ENCODE measurements at regions not wholly inside any gene's neighbourhood (a gene's known extent, or its start where the extent isn't known, plus 50 kb on each side); places are given as distances from the start of the nearest gene placed in this dataset.
A peak's percentile ranks its signal among the peaks of the same experiment; 100 is the strongest.

DNA sequence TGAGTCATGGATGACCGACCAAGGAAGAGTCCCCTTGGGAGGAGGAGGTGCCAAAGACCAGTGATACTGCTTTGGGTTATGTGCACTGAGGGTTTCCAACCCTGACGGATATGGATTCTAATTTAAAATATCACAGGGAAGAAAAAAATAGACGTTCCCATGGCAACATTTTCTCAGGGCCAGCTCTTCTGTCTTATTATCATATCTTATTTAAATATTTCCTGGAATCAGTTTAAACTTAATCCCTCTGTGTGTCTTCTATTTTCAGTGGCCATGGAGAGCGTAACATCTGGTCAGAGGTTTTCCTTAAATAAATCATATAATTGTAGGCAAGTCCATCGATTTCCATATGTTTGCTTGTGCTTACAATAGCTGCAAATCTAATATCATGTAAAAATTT lies 205.4 kb upstream of the FMN2 start:
- TF ChIP-seq EP300 (IDR thresholded peaks at IDR 0.05) = no peak
- Histone ChIP-seq H3K27ac (no peak overlapping the region), H3K27me3 (no peaks in the 10 kb centered on the region), H3K36me3 (no peaks in the 10 kb centered on the region), H3K9me3 (no peaks in the 10 kb centered on the region), H3K4me3 (no peak overlapping the region), H3K4me1 (ENCODE audit: insufficient read depth) (peaks cover 14% of the 10 kb centered on the region)
- WGBS, 3 donors = 79 to 81% (median 81%) methylated on average over 5 of the region's 5 CpGs
- intact Hi-C loops (cut with DNase I) = no loop called here
- no peak for DNase-seq

DNA sequence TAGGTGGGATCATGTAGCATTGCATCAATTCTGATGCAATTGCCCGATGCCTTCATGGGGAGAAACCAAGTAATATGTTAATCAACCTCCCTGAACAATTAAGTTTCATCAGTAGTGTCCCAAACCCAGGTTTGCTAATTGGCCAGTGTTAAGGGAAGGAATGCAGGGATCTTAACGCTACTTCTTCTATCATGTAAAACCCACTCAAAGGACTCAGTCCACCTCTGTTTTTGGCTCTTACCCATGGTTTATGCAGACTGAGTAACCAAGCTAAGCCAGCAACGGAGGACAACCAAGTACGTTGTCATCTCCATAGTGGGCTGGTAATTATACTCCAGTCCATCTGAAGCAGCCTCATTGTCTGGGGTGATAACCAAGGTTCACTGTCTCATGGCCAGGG lies 203.0 kb upstream of the FMN2 start:
- WGBS, 3 donors = 71 to 85% (median 82%) methylated on average over 4 of the region's 4 CpGs
- intact Hi-C loops (cut with DNase I) = no loop called here

DNA sequence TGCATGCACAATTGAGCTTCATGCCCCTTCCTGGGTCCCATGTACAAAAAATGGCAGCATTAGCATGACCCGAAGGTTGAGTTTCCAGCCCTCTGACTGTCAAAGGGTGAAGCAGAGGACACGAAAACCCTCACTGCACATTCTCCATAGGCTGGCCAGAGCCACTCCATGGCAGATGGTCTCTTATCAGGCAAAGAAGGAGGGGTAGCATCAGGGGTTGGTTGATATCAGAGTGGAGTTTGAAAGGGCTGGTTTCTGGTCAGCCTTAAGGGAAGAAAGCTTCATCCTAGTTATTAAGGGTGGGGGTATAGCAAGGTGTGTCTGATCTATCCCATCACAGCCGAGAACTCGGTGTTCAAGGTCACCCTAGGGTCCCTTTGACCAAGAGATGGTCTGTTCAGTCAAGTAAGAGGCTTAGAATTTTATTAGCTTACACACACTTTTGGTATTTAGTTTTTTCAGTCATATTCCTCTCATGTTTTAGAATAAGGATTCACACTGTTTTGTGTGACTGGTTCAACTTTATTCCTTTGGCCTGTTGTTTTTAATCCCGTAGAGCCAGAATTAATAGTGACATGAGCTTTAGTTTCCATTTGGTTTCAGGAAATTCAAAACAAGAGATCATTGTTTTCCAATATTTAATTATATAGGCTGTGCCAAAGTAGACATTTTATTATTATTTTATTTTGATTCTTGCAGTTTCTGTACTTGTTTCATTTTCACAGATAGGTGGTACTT lies 199.9 kb upstream of the FMN2 start:
- intact Hi-C loops (cut with DNase I) = loop anchor here in 1 of 4 donors (10.0 kb wide), 1 partner anchor 487 kb away; no protein-coding TSS in a partner anchor
- no peaks in the 10 kb centered on the region for H3K27me3 ChIP-seq
- WGBS, 3 donors = 57 to 64% (median 58%) methylated on average over 5 of the region's 5 CpGs
- H3K9me3 ChIP-seq = no peaks in the 10 kb centered on the region
- DNase-seq = no peak
- peaks cover 14% of the 10 kb centered on the region for H3K4me1 ChIP-seq (ENCODE audit: insufficient read depth)
- no peak for TF ChIP-seq EP300 (IDR thresholded peaks at IDR 0.05)
- TF ChIP-seq, protein P1, sequence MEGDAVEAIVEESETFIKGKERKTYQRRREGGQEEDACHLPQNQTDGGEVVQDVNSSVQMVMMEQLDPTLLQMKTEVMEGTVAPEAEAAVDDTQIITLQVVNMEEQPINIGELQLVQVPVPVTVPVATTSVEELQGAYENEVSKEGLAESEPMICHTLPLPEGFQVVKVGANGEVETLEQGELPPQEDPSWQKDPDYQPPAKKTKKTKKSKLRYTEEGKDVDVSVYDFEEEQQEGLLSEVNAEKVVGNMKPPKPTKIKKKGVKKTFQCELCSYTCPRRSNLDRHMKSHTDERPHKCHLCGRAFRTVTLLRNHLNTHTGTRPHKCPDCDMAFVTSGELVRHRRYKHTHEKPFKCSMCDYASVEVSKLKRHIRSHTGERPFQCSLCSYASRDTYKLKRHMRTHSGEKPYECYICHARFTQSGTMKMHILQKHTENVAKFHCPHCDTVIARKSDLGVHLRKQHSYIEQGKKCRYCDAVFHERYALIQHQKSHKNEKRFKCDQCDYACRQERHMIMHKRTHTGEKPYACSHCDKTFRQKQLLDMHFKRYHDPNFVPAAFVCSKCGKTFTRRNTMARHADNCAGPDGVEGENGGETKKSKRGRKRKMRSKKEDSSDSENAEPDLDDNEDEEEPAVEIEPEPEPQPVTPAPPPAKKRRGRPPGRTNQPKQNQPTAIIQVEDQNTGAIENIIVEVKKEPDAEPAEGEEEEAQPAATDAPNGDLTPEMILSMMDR (IDR thresholded peaks at IDR 0.05) = no peak
- TF ChIP-seq POLR2A (IDR thresholded peaks at IDR 0.05) = no peak
- no peaks in the 10 kb centered on the region for H3K36me3 ChIP-seq
- no peak overlapping the region for H3K4me3 ChIP-seq
- no peak overlapping the region for H3K27ac ChIP-seq

More for the DNA sequence above, 203.0 kb upstream of the FMN2 start:
- DNase-seq = no peak
- Histone ChIP-seq H3K27me3 (no peaks in the 10 kb centered on the region), H3K4me1 (ENCODE audit: insufficient read depth) (peaks cover 18% of the 10 kb centered on the region), H3K27ac (peak overlapping the region in 1 of 2 donors; percentile 47), H3K36me3 (no peaks in the 10 kb centered on the region), H3K9me3 (no peaks in the 10 kb centered on the region), H3K4me3 (no peak overlapping the region)
- TF ChIP-seq, protein P1 (IDR thresholded peaks at IDR 0.05) = no peak

DNA sequence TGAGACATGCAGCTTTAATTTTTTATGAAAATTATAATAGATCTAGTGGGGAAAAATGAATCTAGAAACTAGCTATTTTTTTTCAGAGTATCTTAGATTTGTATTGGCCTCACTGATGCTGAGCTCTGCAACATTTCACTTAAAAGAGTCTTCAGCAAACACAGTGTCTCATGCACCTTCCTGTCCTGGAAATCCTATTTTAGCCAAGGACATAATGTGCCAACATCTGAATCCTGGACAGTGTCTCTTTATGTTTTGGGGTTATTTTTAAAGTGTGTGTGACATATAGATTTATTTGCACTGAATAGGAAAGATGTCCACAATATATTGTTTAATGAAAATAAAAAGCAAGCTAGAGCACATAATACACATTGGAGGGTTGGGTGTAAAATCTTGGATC lies 199.1 kb upstream of the FMN2 start:
- DNase-seq = no peak
- Histone ChIP-seq H3K36me3 (no peaks in the 10 kb centered on the region), H3K27me3 (no peaks in the 10 kb centered on the region), H3K4me3 (no peak overlapping the region), H3K4me1 (ENCODE audit: insufficient read depth) (peaks cover 14% of the 10 kb centered on the region), H3K9me3 (no peaks in the 10 kb centered on the region), H3K27ac (no peak overlapping the region)
- intact Hi-C loops (cut with DNase I) = loop anchor here in 1 of 4 donors (10.0 kb wide), 1 partner anchor 488 kb away; no protein-coding TSS in a partner anchor
- TF ChIP-seq, protein P1 (IDR thresholded peaks at IDR 0.05) = no peak
- TF ChIP-seq EP300 (IDR thresholded peaks at IDR 0.05) = no peak
- TF ChIP-seq POLR2A (IDR thresholded peaks at IDR 0.05) = no peak

DNA sequence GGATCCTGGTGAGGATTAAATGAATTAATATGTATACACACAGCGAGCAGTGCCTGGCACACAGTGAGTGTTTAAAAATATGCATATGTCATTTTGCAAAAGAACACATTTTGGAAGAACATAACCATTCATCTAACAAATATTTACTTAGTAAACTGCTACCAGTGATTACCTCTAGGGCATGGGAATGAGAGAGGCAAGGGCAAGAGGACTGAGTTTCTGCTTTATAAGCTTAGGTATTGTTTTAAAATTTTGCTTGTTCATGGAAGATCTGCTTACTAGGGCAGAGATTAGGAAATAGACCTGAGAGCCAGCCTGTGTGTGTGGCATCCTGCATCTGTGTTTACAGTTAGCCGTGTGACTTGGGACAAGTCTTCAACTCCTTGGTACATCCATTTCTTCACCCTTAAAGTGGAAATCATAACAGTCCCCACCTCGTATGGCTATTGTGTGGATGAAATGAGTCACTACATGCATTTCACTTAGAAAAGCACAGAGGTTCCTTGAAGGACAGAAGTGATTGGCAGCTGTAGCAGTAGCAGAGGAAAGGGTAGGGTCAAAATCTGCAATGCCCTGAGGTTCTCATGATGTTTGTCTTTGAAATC lies 198.5 kb upstream of the FMN2 start:
- Histone ChIP-seq H3K4me3 (no peak overlapping the region), H3K36me3 (no peaks in the 10 kb centered on the region), H3K4me1 (ENCODE audit: insufficient read depth) (peaks cover 14% of the 10 kb centered on the region), H3K27ac (no peak overlapping the region), H3K27me3 (no peaks in the 10 kb centered on the region), H3K9me3 (no peaks in the 10 kb centered on the region)
- 65 to 71% (median 68%) methylated on average over 3 of the region's 3 CpGs for WGBS, 3 donors
- DNase-seq = no peak
- intact Hi-C loops (cut with DNase I) = loop anchor here in 1 of 4 donors (10.0 kb wide), 1 partner anchor 488 kb away; no protein-coding TSS in a partner anchor
- TF ChIP-seq, protein P1 (IDR thresholded peaks at IDR 0.05) = no peak
- TF ChIP-seq EP300 (IDR thresholded peaks at IDR 0.05) (no peak), POLR2A (IDR thresholded peaks at IDR 0.05) (no peak)

Measured in ovary (tissue), 7 donors.